CD14-positive monocyte (primary cell): ENCODE measurements at regions not wholly inside any gene's neighbourhood (a gene's known extent, or its start where the extent isn't known, plus 50 kb on each side); places are given as distances from the start of the nearest gene placed in this dataset.

Experiments used
- DNase-seq, 3 donors: peaks; one replicate each; pipeline ENCODE4 v3.0.0-alpha.2; 2011 to 2022
- H2AFZ ChIP-seq: 2 replicates; pipeline ENCODE4 v1.6.0; 2012; ENCODE audit warnings: mild to moderate bottlenecking, low read depth, low read length, inconsistent platforms; ENCODE audit not compliant: insufficient read depth, poor library complexity, severe bottlenecking
- H3K27ac ChIP-seq, 2 donors: 1 replicate in 1 of 2; 2 replicates in 1 of 2; pipeline ENCODE4 v1.5.1; 2012 to 2013; ENCODE audit warnings: low read length in 2 of 2, control low read depth in 1 of 2, inconsistent platforms in 1 of 2, low read depth in 1 of 2, mild to moderate bottlenecking in 1 of 2
- H3K27me3 ChIP-seq, 2 donors: one replicate each; pipeline versions ENCODE4 v1.6.0 to v1.6.1; 2011 to 2013; ENCODE audit warnings: low read length in 2 of 2; ENCODE audit not compliant: control insufficient read depth in 2 of 2, insufficient read depth in 2 of 2
- H3K36me3 ChIP-seq, 2 donors: replicated peaks in 1 of 2; 1 replicate in 1 of 2; 2 replicates in 1 of 2; pipeline versions ENCODE4 v1.5.1 to v1.6.1; 2012 to 2013; ENCODE audit warnings: low read length in 2 of 2, control low read depth in 1 of 2, inconsistent platforms in 1 of 2, mild to moderate bottlenecking in 1 of 2; ENCODE audit not compliant: insufficient read depth in 2 of 2, control insufficient read depth in 1 of 2
- H3K4me1 ChIP-seq, 2 donors: 1 replicate in 1 of 2; 2 replicates in 1 of 2; pipeline versions ENCODE4 v1.5.1 to v1.6.1; 2012 to 2013; ENCODE audit warnings: low read length in 2 of 2, control low read depth in 1 of 2, inconsistent platforms in 1 of 2, mild to moderate bottlenecking in 1 of 2, moderate library complexity in 1 of 2; ENCODE audit not compliant: insufficient read depth in 2 of 2, control insufficient read depth in 1 of 2
- H3K4me2 ChIP-seq: replicated peaks from 2 replicates; pipeline ENCODE3; 2012; ENCODE audit warnings: low read length, moderate library complexity, mild to moderate bottlenecking; ENCODE audit not compliant: poor library complexity, severe bottlenecking; ENCODE audit errors: extremely low read depth
- H3K4me3 ChIP-seq, 3 experiments: fragments of 200-600 bp in 1 of 3; sonication (generic) in 1 of 3; replicated peaks in 1 of 3; 1 replicate in 2 of 3; 2 replicates in 1 of 3; pipeline ENCODE4 v1.5.1; 2011 to 2013; ENCODE audit warnings: low read length in 3 of 3, mild to moderate bottlenecking in 3 of 3, control low read depth in 2 of 3, low read depth in 2 of 3, inconsistent platforms in 1 of 3, moderate library complexity in 1 of 3
- H3K79me2 ChIP-seq: 2 replicates; pipeline ENCODE4 v1.6.0; 2012; ENCODE audit warnings: mild to moderate bottlenecking, control low read depth, inconsistent platforms, low read length, moderate library complexity; ENCODE audit not compliant: insufficient read depth
- H3K9ac ChIP-seq: 2 replicates; pipeline ENCODE4 v1.6.0; 2017; ENCODE audit warnings: low read length, mild to moderate bottlenecking; ENCODE audit not compliant: insufficient read depth, poor library complexity, severe bottlenecking
- H3K9me3 ChIP-seq, 2 donors: replicated peaks in 1 of 2; 1 replicate in 1 of 2; 2 replicates in 1 of 2; pipeline versions ENCODE4 v1.5.1 to v1.6.1; 2012 to 2013; ENCODE audit warnings: low read length in 2 of 2, control low read depth in 1 of 2; ENCODE audit not compliant: control insufficient read depth in 1 of 2, insufficient read depth in 1 of 2
- H4K20me1 ChIP-seq: 2 replicates; pipeline ENCODE4 v1.6.0; 2012; ENCODE audit warnings: mild to moderate bottlenecking, low read length, control low read depth, moderate library complexity; ENCODE audit not compliant: insufficient read depth
- H3K27ac Mint-ChIP-seq, 7 donors: one replicate each; pipeline ENCODE4 v1.8.0; 2020; ENCODE audit warnings: mild to moderate bottlenecking in 7 of 7, mixed read lengths in 7 of 7, moderate library complexity in 6 of 7, inconsistent platforms in 2 of 7
- H3K27me3 Mint-ChIP-seq, 3 donors: one replicate each; pipeline ENCODE4 v1.8.0; 2021 to 2022; ENCODE audit warnings: low read depth in 3 of 3, mild to moderate bottlenecking in 3 of 3, mixed read lengths in 3 of 3, moderate library complexity in 3 of 3, inconsistent platforms in 1 of 3
- H3K36me3 Mint-ChIP-seq, 2 donors: one replicate each; pipeline ENCODE4 v1.8.0; 2020; ENCODE audit warnings: mixed read lengths in 2 of 2, inconsistent platforms in 1 of 2, mild to moderate bottlenecking in 1 of 2
- H3K4me1 Mint-ChIP-seq: one replicate; pipeline ENCODE4 v1.8.0; 2020; ENCODE audit warnings: mild to moderate bottlenecking, mixed read lengths
- H3K4me3 Mint-ChIP-seq, 2 donors: one replicate each; pipeline ENCODE4 v1.8.0; 2020; ENCODE audit warnings: mild to moderate bottlenecking in 2 of 2, mixed read lengths in 2 of 2, moderate library complexity in 1 of 2
- H3K9me3 Mint-ChIP-seq, 7 donors: one replicate each; pipeline ENCODE4 v1.8.0; 2020 to 2022; ENCODE audit warnings: mixed read lengths in 7 of 7, mild to moderate bottlenecking in 6 of 7, moderate library complexity in 6 of 7, inconsistent platforms in 2 of 7
- CTCF ChIP-seq: fragments of 200-600 bp; IDR thresholded peaks from one replicate; pipeline ENCODE4 v1.8.0; 2022; ENCODE audit warnings: antibody characterized with exemption, mild to moderate bottlenecking
- WGBS: methylation state at CpG from one replicate; pipeline ENCODE4 v1.1.5; 2013; ENCODE audit warnings: missing lambda C conversion rate; ENCODE audit not compliant: insufficient coverage; 5-methylcytosine and 5-hydroxymethylcytosine counted together
- intact Hi-C, 2 donors: fragments of 100-400 bp; cut with micrococcal nuclease; formaldehyde crosslinking; loops; one replicate each; pipeline versions ENCODE4 v1.15.0 to v1.15.1; 2023

DNA sequence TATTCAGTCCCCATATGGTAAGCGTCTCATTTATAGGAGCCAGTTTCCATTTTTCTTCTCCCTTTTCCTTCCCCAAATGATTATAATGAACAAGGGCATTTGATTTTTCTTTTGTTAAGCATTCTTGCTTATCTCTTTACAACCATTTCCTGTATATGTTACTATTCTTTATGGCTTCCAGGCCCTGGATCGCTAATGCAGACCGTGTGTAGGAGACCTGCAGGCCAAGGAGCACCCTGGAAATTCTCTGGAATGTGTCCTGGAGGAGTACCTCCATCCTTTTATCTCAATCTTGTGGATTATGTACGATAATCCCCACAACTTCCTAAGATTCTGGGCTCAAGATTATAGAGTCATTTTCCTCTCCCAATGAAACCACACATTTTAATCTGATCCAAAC, 439.6 kb upstream of the MMADHC start:
- DNase-seq, result no peak
- Mint-ChIP-seq H3K4me3 (no peak overlapping the region), H3K9me3 (peaks cover 0 to 2% (median 0%) of the 10 kb centered on the region in 7 donors), H3K27me3 (peaks cover 0 to 2% (median 0%) of the 10 kb centered on the region in 3 donors), H3K4me1 (no peaks in the 10 kb centered on the region), H3K27ac (no peak overlapping the region), H3K36me3 (no peaks in the 10 kb centered on the region)
- Histone ChIP-seq H3K27me3 (no peaks in the 10 kb centered on the region), H3K4me1 (no peaks in the 10 kb centered on the region), H3K36me3 (no peaks in the 10 kb centered on the region), H4K20me1 (no peaks in the 10 kb centered on the region), H3K27ac (no peak overlapping the region), H2AFZ (no peak overlapping the region), H3K79me2 (no peaks in the 10 kb centered on the region), H3K4me3 (no peak overlapping the region), H3K4me2 (no peak overlapping the region), H3K9ac (no peak overlapping the region), H3K9me3 (no peaks in the 10 kb centered on the region)
- intact Hi-C loops, result no loop called here
- WGBS, result 0% methylated on average over 3 of the region's 4 CpGs
- TF ChIP-seq CTCF, result no peak

- Histone ChIP-seq H3K4me3 (no peak overlapping the region), H3K4me1 (no peaks in the 10 kb centered on the region), H3K4me2 (no peak overlapping the region), H2AFZ (no peak overlapping the region), H4K20me1 (no peaks in the 10 kb centered on the region), H3K36me3 (no peaks in the 10 kb centered on the region), H3K9me3 (no peaks in the 10 kb centered on the region), H3K9ac (no peak overlapping the region), H3K27me3 (no peaks in the 10 kb centered on the region), H3K79me2 (no peaks in the 10 kb centered on the region), H3K27ac (no peak overlapping the region)
- TF ChIP-seq CTCF, result no peak
- H3K27me3 Mint-ChIP-seq, result peaks cover 0 to 2% (median 0%) of the 10 kb centered on the region in 3 donors
- H3K27ac Mint-ChIP-seq, result no peak overlapping the region
- intact Hi-C loops, result no loop called here
- H3K4me1 Mint-ChIP-seq, result no peaks in the 10 kb centered on the region
- peaks cover 0 to 2% (median 0%) of the 10 kb centered on the region in 7 donors for H3K9me3 Mint-ChIP-seq
- no peak for DNase-seq
- no peaks in the 10 kb centered on the region for H3K36me3 Mint-ChIP-seq
- H3K4me3 Mint-ChIP-seq, result no peak overlapping the region
These were observed 436.1 kb upstream of the MMADHC start for GRCh38 chr2:150023663-150024062.
